ENCODE measurements at regions not wholly inside any gene's neighbourhood (a gene's known extent, or its start where the extent isn't known, plus 50 kb on each side); places are given as distances from the start of the nearest gene placed in this dataset.

GRCh38 chr17:68106085-68106484 lies 70.5 kb downstream of the KPNA2 start:
- H4K20me1 ChIP-seq (replicated peaks in 1 of 2; ENCODE audit: control insufficient read depth in 1 of 2, insufficient read depth in 2 of 2, low read length in 2 of 2) = no peaks in the 10 kb centered on the region
- peaks cover 0 to 7% (median 3%) of the 10 kb centered on the region in 4 experiments; a peak in 4 of 7 replicates for H3K27me3 ChIP-seq (replicated peaks in 1 of 4; ENCODE audit: control insufficient read depth in 3 of 4, extremely low read depth in 1 of 4, insufficient read depth in 3 of 4, low read length in 3 of 4)
- FAIRE-seq (no peak), DNase-seq (ENCODE audit: low read depth in 1 of 2, low spot score in 2 of 2) (no peak)
- no peaks in the 10 kb centered on the region for H3K36me3 ChIP-seq (ENCODE audit: control insufficient read depth in 2 of 4, insufficient read depth in 4 of 4, low read length in 3 of 4)
- H3K27ac ChIP-seq (ENCODE audit: low read depth, low read length) = no peak overlapping the region
- no peak overlapping the region for H2BK120ac ChIP-seq (replicated peaks; ENCODE audit: low read depth, low read length)
- no peak overlapping the region for H3K4ac ChIP-seq (replicated peaks; ENCODE audit: insufficient read length, low read depth, low read length)
- H2BK12ac ChIP-seq (ENCODE audit: low read depth, low read length) = no peak overlapping the region
- H3K4me1 ChIP-seq (replicated peaks in 1 of 4; ENCODE audit: control insufficient read depth in 3 of 4, insufficient read depth in 4 of 4, low read length in 3 of 4) = peaks cover 0 to under 1% (median under 1%) of the 10 kb centered on the region in 4 experiments; a peak in 1 of 7 replicates
- no peak overlapping the region for H3K56ac ChIP-seq (replicated peaks; ENCODE audit: insufficient read length, low read depth, low read length)
- H3K23ac ChIP-seq (ENCODE audit: insufficient read length) = no peak overlapping the region
- H4K5ac ChIP-seq (ENCODE audit: insufficient read length, low read depth, low read length) = no peak overlapping the region
- H3K4me3 ChIP-seq (ENCODE audit: extremely low read depth in 1 of 4, insufficient read depth in 2 of 4, low read depth in 3 of 4, low read length in 4 of 4) = no peak overlapping the region
- no peaks in the 10 kb centered on the region for H3K9me3 ChIP-seq (ENCODE audit: insufficient read depth in 2 of 2, low read depth in 1 of 2, low read length in 1 of 2)
- no peak overlapping the region for H2AFZ ChIP-seq (ENCODE audit: low read length)
- no peak overlapping the region for H2BK5ac ChIP-seq (ENCODE audit: low read depth, low read length)
- H3K79me1 ChIP-seq (ENCODE audit: low read depth, low read length) = no peaks in the 10 kb centered on the region
- H3K79me2 ChIP-seq (ENCODE audit: control insufficient read depth in 1 of 2, insufficient read depth in 2 of 2, low read length in 2 of 2) = no peaks in the 10 kb centered on the region
- H2BK20ac ChIP-seq (ENCODE audit: low read length) = no peak overlapping the region
- H3K9ac ChIP-seq (replicated peaks in 1 of 4; ENCODE audit: extremely low read depth in 1 of 4, low read depth in 3 of 4, low read length in 3 of 4) = no peak overlapping the region
- ChIA-PET POLR2A (ENCODE audit: partially characterized antibody) (no interaction called here), CTCF (ENCODE audit: partially characterized antibody) (no interaction called here)
- peaks cover 5% of the 10 kb centered on the region; the same call in 1 of the 2 replicates for H3K23me2 ChIP-seq (ENCODE audit: low read depth, low read length)
- H4K8ac ChIP-seq (ENCODE audit: extremely low read depth, insufficient read depth, low read length) = no peak overlapping the region
- H4K91ac ChIP-seq (replicated peaks; ENCODE audit: insufficient read length, low read length) = no peak overlapping the region
- H3K18ac ChIP-seq (ENCODE audit: extremely low read depth, low read length) = no peak overlapping the region
- H2AK5ac ChIP-seq (ENCODE audit: low read depth, low read length) = no peak overlapping the region
- TF ChIP-seq SIN3A (conservative IDR thresholded peaks at IDR 0.05 in 1 of 2, IDR thresholded peaks at IDR 0.05 in 1 of 2; ENCODE audit: low read depth in 1 of 2, low read length in 2 of 2) (no peak), TAF1 (IDR thresholded peaks at IDR 0.05; ENCODE audit: low read depth, low read length) (no peak)
- no peak overlapping the region for H2BK15ac ChIP-seq (ENCODE audit: low read length)
- no peak overlapping the region for H3K4me2 ChIP-seq (ENCODE audit: insufficient read depth in 1 of 2, low read depth in 2 of 2, low read length in 2 of 2)
- H3K14ac ChIP-seq (ENCODE audit: insufficient read length) = no peak overlapping the region
- 94% methylated on average over 2 of the region's 2 CpGs; no CpG with 5 or more reads in 1 of the 2 experiments for WGBS, 2 experiments (ENCODE audit: extremely low coverage in 1 of 2, insufficient coverage in 1 of 2, insufficient read length in 1 of 2, insufficient replicate concordance in 2 of 2, low coverage in 1 of 2, low lambda C conversion rate in 2 of 2, missing lambda C conversion rate in 1 of 2)

All from H1 (cell line).